ENCODE measurements at regions not wholly inside any gene's neighbourhood (a gene's known extent, or its start where the extent isn't known, plus 50 kb on each side); places are given as distances from the start of the nearest gene placed in this dataset.

- H3K36me3 Mint-ChIP-seq = no peaks in the 10 kb centered on the region
- no peaks in the 10 kb centered on the region for H3K4me1 Mint-ChIP-seq
- DNase-seq (ENCODE audit: low spot score in 2 of 2) = no peak
- H3K9me3 Mint-ChIP-seq = peaks cover 5% of the 10 kb centered on the region
- no peak overlapping the region for H3K27ac Mint-ChIP-seq
- ATAC-seq = no peak
- no peak overlapping the region for H3K4me3 Mint-ChIP-seq
These were observed 338.2 kb upstream of the WWC1 start for GRCh38 chr5:167953151-167953798.

DNA sequence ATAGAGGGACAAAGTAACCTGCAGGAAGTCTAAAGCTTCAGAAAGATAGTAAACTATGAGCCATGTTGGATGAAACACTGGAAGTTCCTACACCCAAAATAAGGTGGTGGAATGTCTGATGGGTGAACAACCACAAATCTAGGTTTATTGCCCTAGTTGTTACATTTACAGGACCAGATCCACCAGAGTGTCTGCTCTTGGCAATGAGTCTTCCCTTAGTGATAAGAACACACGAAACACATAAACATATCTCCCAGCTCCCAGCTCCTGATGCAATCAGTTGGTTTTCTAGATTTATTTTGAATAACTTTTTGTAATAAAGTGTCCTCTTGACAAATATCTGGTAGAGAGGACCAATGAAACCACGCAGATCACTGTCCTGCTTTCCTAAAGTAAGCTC lies 329.7 kb upstream of the WWC1 start:
- ATAC-seq (no peak), DNase-seq (ENCODE audit: low spot score in 2 of 2) (no peak)
- no peak overlapping the region for H3K27ac Mint-ChIP-seq
- H3K9me3 Mint-ChIP-seq = peaks cover 8% of the 10 kb centered on the region
- no peaks in the 10 kb centered on the region for H3K4me1 Mint-ChIP-seq
- H3K36me3 Mint-ChIP-seq = no peaks in the 10 kb centered on the region
- H3K4me3 Mint-ChIP-seq = no peak overlapping the region

- Mint-ChIP-seq H3K4me3 (no peak overlapping the region), H3K27ac (no peak overlapping the region), H3K9me3 (peaks cover 3% of the 10 kb centered on the region), H3K4me1 (no peaks in the 10 kb centered on the region), H3K36me3 (no peaks in the 10 kb centered on the region)
- no peak for ATAC-seq
- DNase-seq (ENCODE audit: low spot score in 2 of 2) = no peak
These were observed 326.9 kb upstream of the WWC1 start for GRCh38 chr5:167964529-167964928.

DNA sequence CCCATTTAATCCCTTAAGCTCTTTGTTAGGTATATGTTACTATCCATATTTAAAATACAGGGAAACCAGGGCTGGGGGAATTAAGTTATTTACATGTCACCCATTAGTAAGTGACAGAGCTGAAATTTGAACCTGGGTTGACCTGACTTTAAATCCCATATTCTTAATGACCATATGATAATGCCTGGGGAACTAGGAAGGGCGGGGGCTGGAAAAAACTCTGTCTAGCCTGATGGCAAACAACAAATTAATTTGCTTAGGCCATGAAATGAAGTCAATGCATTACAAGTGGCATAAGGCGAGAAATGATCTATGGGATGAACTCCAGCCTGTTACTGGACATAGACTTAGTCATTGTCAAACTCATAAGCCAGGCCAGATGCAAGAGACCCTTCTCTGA lies 325.7 kb upstream of the WWC1 start:
- ATAC-seq = no peak
- Mint-ChIP-seq H3K27ac (no peak overlapping the region), H3K36me3 (no peaks in the 10 kb centered on the region), H3K4me1 (no peaks in the 10 kb centered on the region), H3K9me3 (peaks cover 3% of the 10 kb centered on the region), H3K4me3 (no peak overlapping the region)
- DNase-seq (ENCODE audit: low spot score in 2 of 2) = no peak

DNA sequence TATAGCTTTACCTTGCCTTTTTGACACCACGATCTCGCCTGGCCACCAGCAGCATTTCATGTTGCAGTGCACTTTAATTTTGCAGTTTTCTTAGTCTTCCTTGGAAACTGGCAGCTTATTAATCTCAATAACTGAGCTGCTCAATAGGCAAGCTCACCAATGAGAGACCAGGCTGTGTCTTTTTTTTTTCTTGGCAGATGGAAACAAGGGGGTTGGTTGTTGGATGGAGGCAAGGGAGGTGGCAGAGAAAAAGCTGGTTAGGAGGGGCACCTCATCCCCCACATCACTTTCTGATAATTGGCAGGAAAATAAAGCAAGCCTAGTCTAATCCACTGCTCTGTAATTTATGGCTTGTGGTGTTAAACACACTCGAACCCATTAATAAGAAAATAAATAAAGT lies 324.5 kb upstream of the WWC1 start:
- peaks cover 4% of the 10 kb centered on the region for H3K9me3 Mint-ChIP-seq
- H3K4me1 Mint-ChIP-seq = no peaks in the 10 kb centered on the region
- H3K36me3 Mint-ChIP-seq = no peaks in the 10 kb centered on the region
- ATAC-seq = no peak
- H3K4me3 Mint-ChIP-seq = no peak overlapping the region
- H3K27ac Mint-ChIP-seq = no peak overlapping the region
- DNase-seq (ENCODE audit: low spot score in 2 of 2) = no peak

DNA sequence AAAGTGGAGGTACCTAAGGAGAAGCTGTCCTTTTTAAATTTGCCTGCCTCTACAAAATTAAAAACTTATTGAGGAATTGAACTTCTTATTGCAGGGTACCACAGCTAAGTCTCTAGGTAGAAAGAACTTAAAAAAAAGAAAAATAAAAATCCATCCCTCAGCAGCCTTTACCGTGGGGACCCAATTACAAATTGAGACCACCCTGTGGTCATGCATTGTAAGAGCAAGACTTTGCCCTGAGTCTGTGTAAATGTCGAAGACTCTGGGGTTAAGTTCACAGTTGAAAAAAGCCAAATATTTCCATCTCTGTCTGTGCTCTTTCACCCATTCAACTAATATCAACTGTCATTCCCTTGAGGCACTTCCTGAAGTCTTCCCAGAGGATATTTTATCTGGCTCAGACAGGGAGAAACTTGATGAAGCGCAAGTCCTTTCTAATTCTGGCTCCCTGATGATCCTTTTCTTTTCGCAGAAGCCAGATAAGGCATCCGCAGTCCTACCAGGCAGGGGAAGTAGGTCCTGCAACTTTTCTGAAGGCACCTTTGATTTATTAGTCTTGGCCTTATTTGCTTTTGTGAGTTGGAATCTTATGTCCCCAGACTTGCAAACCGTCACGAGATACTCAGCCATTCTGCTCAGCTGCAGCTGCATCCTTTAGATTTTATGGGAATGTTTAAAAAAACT lies 323.8 kb upstream of the WWC1 start:
- no peaks in the 10 kb centered on the region for H3K36me3 Mint-ChIP-seq

DNA sequence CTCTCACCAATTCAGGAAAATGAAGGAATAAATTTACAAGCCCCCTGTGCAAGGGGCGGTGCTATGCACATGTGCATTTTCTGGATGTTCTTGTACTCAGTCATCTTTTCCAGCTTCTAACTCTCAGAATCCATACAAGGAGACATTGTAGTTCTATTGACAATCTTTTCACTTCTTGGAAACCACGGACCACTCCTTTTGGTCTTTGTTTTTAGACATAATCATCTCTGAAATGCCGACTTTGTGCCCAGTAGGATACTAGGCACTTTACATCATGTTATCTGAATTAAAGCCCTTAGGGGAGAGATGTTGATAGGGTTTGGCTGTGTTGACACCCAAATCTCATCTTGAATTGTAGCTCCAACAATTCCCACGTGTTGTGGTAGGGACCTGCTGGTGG lies 322.6 kb upstream of the WWC1 start:
- no peak overlapping the region for H3K27ac Mint-ChIP-seq
- DNase-seq (ENCODE audit: low spot score in 2 of 2) = no peak
- H3K4me3 Mint-ChIP-seq = no peak overlapping the region
- peaks cover 10% of the 10 kb centered on the region for H3K9me3 Mint-ChIP-seq
- no peaks in the 10 kb centered on the region for H3K36me3 Mint-ChIP-seq
- ATAC-seq = no peak
- H3K4me1 Mint-ChIP-seq = no peaks in the 10 kb centered on the region

More for the DNA sequence above, 323.8 kb upstream of the WWC1 start:
- peaks cover 4% of the 10 kb centered on the region for H3K9me3 Mint-ChIP-seq
- no peak for DNase-seq (ENCODE audit: low spot score in 2 of 2)
- no peak for ATAC-seq
- no peaks in the 10 kb centered on the region for H3K4me1 Mint-ChIP-seq
- H3K4me3 Mint-ChIP-seq = no peak overlapping the region
- no peak overlapping the region for H3K27ac Mint-ChIP-seq

DNA sequence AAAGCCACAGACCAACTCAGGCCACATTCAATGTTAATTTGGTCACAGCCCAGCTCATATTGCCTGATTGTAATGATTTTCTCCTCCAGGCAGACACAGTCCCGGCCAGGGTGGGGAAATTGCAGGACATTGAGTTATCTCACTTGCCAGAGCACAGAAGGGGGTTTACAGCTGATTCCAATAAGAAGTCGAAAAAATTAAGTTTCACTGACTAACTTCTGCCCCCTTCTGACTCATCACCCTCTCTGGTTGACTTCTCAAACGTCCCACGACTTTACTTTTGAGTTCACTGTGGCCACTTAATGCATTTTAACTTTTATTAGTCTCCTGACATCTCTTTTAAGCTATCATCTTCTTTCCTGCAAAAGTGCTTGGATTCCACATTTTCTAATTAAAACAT lies 321.4 kb upstream of the WWC1 start:
- H3K4me1 Mint-ChIP-seq = no peaks in the 10 kb centered on the region
- H3K27ac Mint-ChIP-seq = no peak overlapping the region
- no peak for ATAC-seq
- no peak for DNase-seq (ENCODE audit: low spot score in 2 of 2)
- H3K4me3 Mint-ChIP-seq = no peak overlapping the region
- H3K9me3 Mint-ChIP-seq = peaks cover 10% of the 10 kb centered on the region
- H3K36me3 Mint-ChIP-seq = no peaks in the 10 kb centered on the region

DNA sequence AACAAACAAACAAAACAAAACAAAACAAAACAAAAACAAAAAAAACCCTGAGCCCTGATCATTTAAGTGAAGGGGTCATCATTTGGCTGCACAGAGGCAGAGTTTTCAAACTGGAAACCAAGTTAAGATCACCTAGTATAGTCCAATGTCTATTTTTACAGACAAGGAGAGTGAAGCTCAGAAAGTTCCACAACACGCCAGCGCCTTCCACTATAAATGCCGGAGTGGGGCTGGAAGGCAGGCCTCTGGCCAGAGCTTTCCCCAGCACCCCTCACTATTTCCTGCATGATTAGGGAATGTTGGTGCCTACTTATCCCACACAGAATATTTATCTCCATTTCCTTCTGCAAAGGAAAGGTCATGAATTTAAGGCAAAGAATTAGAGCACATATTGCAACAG lies 319.7 kb upstream of the WWC1 start:
- no peak for ATAC-seq
- no peaks in the 10 kb centered on the region for H3K4me1 Mint-ChIP-seq
- no peak overlapping the region for H3K27ac Mint-ChIP-seq
- DNase-seq (ENCODE audit: low spot score in 2 of 2) = no peak
- H3K36me3 Mint-ChIP-seq = no peaks in the 10 kb centered on the region
- peaks cover 10% of the 10 kb centered on the region for H3K9me3 Mint-ChIP-seq
- H3K4me3 Mint-ChIP-seq = no peak overlapping the region

GRCh38 chr5:167973126-167973525 lies 318.3 kb upstream of the WWC1 start:
- no peak overlapping the region for H3K27ac Mint-ChIP-seq
- H3K4me3 Mint-ChIP-seq = no peak overlapping the region
- H3K36me3 Mint-ChIP-seq = no peaks in the 10 kb centered on the region
- peaks cover 10% of the 10 kb centered on the region for H3K9me3 Mint-ChIP-seq
- H3K4me1 Mint-ChIP-seq = no peaks in the 10 kb centered on the region
- DNase-seq (ENCODE audit: low spot score in 2 of 2) = no peak
- ATAC-seq = no peak

DNA sequence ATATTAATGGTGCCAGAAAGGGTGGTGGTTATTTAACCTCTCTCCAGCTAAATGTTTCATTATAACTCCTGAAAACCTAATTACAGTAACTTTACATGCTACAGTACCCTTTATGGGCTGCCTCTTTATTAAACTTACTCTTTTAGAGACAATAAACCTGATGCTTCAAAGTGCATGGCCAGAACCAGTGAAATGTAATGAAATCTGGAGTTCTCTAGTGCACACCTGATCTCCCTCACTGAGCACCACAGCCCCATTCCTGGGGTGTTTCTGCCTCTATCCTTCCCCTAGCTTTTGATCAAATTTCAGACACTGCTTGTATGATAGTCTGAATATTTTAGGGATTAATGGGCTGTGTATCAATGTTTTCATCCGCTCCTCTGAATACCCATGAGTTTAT lies 306.5 kb upstream of the WWC1 start:
- Mint-ChIP-seq H3K36me3 (no peaks in the 10 kb centered on the region), H3K9me3 (peaks cover 23% of the 10 kb centered on the region), H3K27ac (no peak overlapping the region), H3K4me1 (no peaks in the 10 kb centered on the region), H3K4me3 (no peak overlapping the region)
- ATAC-seq = no peak
- no peak for DNase-seq (ENCODE audit: low spot score in 2 of 2)

DNA sequence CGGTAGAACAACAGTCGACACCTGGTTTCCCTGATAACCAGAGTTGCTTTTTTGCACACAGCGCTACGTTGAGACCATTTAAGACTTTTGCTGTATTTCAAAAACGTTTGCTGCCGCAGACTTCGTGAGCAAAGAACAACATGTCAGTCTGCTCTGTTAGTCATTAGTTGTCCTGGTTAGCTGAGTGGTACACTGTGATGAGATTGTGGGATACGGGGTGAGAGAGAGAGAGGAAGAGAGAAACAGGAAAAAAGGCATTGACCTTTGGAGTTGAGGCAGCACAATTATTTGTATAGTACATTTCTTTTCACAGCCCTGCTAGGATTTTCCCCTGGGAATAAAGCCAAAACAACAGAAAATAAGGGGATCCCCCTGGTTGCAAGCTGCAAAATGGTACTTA lies 306.1 kb upstream of the WWC1 start:
- no peak overlapping the region for H3K4me3 Mint-ChIP-seq
- H3K36me3 Mint-ChIP-seq = no peaks in the 10 kb centered on the region
- DNase-seq (ENCODE audit: low spot score in 2 of 2) (no peak), ATAC-seq (no peak)
- peaks cover 20% of the 10 kb centered on the region for H3K9me3 Mint-ChIP-seq
- no peaks in the 10 kb centered on the region for H3K4me1 Mint-ChIP-seq
- no peak overlapping the region for H3K27ac Mint-ChIP-seq

DNA sequence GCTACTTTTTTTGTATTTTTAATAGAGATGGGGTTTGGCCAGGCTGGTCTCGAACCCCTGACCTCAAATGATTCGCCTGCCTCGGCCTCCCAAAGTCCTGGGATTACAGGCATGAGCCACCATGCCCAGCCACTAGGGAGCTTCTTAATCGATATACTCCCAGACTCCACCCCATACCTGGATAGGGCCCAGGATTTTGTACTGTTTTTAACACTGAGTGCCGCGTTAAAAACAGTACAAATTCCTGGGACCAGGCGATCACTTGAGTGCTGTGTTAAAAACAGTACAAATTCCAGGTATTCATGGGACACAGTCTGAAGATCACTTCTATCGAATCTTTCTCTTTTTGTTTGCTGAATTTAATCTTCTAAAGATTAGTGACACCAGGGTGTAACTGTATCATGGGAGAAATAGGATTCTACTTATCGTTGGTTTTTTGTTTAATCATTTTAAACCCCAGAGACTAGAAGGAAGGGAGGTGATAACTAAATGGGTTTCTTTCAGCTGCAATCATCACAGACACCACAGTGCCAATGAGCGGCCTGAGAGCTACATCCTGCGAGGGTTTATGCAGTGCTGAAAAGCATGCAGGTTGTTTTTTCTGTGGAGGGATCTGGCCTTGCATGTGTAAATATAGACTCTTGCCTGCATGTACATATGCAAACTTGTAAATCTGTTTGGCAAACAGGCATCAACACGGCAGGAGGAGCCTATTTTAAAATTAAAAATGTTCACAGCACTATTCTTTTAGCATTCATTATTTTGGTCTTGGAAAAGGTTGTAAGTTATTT lies 303.8 kb upstream of the WWC1 start:
- ATAC-seq (no peak), DNase-seq (ENCODE audit: low spot score in 2 of 2) (no peak)
- H3K9me3 Mint-ChIP-seq = peaks cover 14% of the 10 kb centered on the region
- H3K4me1 Mint-ChIP-seq = no peaks in the 10 kb centered on the region
- no peaks in the 10 kb centered on the region for H3K36me3 Mint-ChIP-seq
- no peak overlapping the region for H3K4me3 Mint-ChIP-seq
- H3K27ac Mint-ChIP-seq = no peak overlapping the region

DNA sequence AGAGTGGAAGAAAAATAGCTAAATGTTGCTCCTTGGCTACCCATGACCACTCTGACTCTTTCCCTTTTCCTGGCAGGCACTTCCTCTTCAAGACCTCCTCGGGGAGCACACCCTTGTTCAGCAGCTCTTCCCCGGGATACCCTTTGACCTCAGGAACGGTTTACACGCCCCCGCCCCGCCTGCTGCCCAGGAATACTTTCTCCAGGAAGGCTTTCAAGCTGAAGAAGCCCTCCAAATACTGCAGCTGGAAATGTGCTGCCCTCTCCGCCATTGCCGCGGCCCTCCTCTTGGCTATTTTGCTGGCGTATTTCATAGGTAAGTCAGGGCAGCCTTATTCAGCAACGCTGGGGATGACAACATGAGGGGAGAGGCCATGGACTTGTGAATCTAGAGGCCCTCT lies 298.6 kb upstream of the WWC1 start:
- Mint-ChIP-seq H3K9me3 (peaks cover 10% of the 10 kb centered on the region), H3K4me1 (no peaks in the 10 kb centered on the region), H3K36me3 (no peaks in the 10 kb centered on the region), H3K27ac (no peak overlapping the region), H3K4me3 (no peak overlapping the region)
- ATAC-seq (no peak), DNase-seq (ENCODE audit: low spot score in 2 of 2) (no peak)

DNA sequence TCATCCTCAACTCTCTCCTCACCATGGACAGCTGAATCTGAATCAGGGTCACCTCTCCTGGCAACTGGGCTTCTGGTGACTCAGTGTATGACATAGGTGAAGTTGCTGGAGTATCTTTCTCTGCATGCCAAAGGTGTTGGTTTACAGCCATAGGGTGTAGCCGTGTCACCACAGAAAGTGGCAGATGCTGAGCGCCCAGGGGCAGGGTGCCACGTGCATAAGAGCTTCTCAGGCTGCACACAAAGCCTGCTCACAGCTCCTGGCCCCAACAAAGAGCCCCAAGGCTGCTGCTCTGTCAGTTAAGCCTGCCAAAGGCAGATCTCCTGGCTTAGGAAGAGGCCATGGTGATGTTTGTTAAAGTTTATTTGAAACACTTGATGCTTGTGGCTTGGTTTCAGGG lies 297.7 kb upstream of the WWC1 start:
- no peak for DNase-seq (ENCODE audit: low spot score in 2 of 2)

DNA sequence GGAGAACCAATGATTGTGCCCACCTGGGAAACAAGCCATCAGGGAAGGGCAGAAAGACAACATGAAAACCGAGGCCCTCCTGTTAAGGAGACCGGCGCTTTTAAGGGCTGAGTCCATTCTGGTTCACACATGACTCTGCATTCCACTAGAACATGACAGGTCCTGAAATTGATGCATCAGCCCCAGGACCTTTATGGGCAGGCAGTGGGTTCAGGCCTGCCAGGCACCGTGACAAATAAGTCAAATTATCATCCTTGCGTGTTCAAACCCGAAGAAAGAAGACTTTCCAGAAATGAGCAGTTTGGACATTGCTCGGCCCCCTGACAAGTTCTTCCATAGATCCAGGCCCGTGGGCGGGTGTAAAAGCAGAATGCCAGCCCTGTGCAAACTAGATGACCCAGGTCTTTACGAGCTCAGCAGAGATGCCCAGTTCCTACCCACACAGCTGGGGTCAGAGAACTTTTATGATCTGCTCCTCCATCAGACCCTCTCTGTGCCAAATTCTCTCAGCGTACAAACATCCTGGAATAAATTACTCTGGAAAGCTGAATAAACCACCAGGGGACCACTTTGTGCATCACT lies 295.5 kb upstream of the WWC1 start:
- no peak for ATAC-seq
- no peak overlapping the region for H3K27ac Mint-ChIP-seq
- no peaks in the 10 kb centered on the region for H3K36me3 Mint-ChIP-seq
- no peak for DNase-seq (ENCODE audit: low spot score in 2 of 2)
- no peak overlapping the region for H3K4me3 Mint-ChIP-seq
- H3K4me1 Mint-ChIP-seq = no peaks in the 10 kb centered on the region
- peaks cover 2% of the 10 kb centered on the region for H3K9me3 Mint-ChIP-seq

More for the DNA sequence above, 297.7 kb upstream of the WWC1 start:
- Mint-ChIP-seq H3K9me3 (peaks cover 8% of the 10 kb centered on the region), H3K4me1 (no peaks in the 10 kb centered on the region), H3K27ac (no peak overlapping the region), H3K4me3 (no peak overlapping the region), H3K36me3 (no peaks in the 10 kb centered on the region)
- ATAC-seq = no peak
